GM23338 (cell line): ENCODE measurements at regions not wholly inside any gene's neighbourhood (a gene's known extent, or its start where the extent isn't known, plus 50 kb on each side); places are given as distances from the start of the nearest gene placed in this dataset.

ENCODE experiments used
- CREB1 ChIP-seq: fragments of 250-450 bp; sonication (Bioruptor Pico); IDR thresholded peaks from 2 replicates; pipeline ENCODE4 v1.5.0; 2020; ENCODE audit warnings: low read depth, mild to moderate bottlenecking, moderate library complexity
- CTCF ChIP-seq, 2 experiments: fragments of 200-600 bp in 1 of 2; sonication (generic) in 1 of 2; conservative IDR thresholded peaks; 2 replicates each; pipeline versions ENCODE4 v1.5.1 to v1.6.1; 2016 to 2017; ENCODE audit warnings: antibody characterized with exemption in 2 of 2, low read depth in 2 of 2, mild to moderate bottlenecking in 2 of 2, moderate library complexity in 1 of 2
- ETS1 ChIP-seq: IDR thresholded peaks from 2 replicates; pipeline ENCODE4 v1.6.1; 2016; ENCODE audit warnings: antibody characterized with exemption
- EZH2 ChIP-seq: fragments of 200-600 bp; sonication (generic); IDR thresholded peaks from one replicate; pipeline ENCODE4 v1.8.0; 2017; ENCODE audit warnings: antibody characterized with exemption, mild to moderate bottlenecking, low read depth; ENCODE audit not compliant: unreplicated experiment
- EZH2phosphoT487 ChIP-seq: fragments of 200-600 bp; sonication (generic); IDR thresholded peaks from one replicate; pipeline ENCODE4 v1.8.1; 2018; ENCODE audit warnings: antibody characterized with exemption; ENCODE audit not compliant: unreplicated experiment
- JUNB ChIP-seq: IDR thresholded peaks from one replicate; pipeline ENCODE4 v1.6.1; 2016; ENCODE audit warnings: antibody characterized with exemption; ENCODE audit not compliant: unreplicated experiment
- NANOG ChIP-seq: IDR thresholded peaks from 2 replicates; pipeline ENCODE4 v1.6.1; 2016; ENCODE audit warnings: antibody characterized with exemption, borderline replicate concordance
- POLR2AphosphoS5 ChIP-seq: IDR thresholded peaks from 2 replicates; pipeline ENCODE4 v1.6.1; 2016; ENCODE audit warnings: antibody characterized with exemption, low read depth
- REST ChIP-seq: IDR thresholded peaks from one replicate; pipeline ENCODE4 v1.6.1; 2018; ENCODE audit warnings: antibody characterized with exemption; ENCODE audit not compliant: unreplicated experiment
- STAT1 ChIP-seq: IDR thresholded peaks from one replicate; pipeline ENCODE4 v1.6.1; 2016; ENCODE audit warnings: antibody characterized with exemption; ENCODE audit not compliant: unreplicated experiment
- ZNF114 ChIP-seq: fragments of 250-450 bp; sonication (Bioruptor Pico); IDR thresholded peaks from 2 replicates; pipeline ENCODE4 v1.5.0; 2020; ENCODE audit warnings: mild to moderate bottlenecking, moderate library complexity
- ZNF462 ChIP-seq: fragments of 250-450 bp; sonication (Bioruptor Pico); IDR thresholded peaks from 2 replicates; pipeline ENCODE4 v1.5.0; 2020; ENCODE audit warnings: mild to moderate bottlenecking, moderate library complexity

- TF ChIP-seq POLR2AphosphoS5 (no peak), CTCF (conservative IDR thresholded peaks at IDR 0.05; ENCODE audit: low read depth in 2 of 2) (no peak), EZH2 (no peak), ZNF114 (CRISPR knock-in tag) (no peak), EZH2phosphoT487 (no peak), ETS1 (no peak), CREB1 (CRISPR knock-in tag) (no peak), REST (no peak), JUNB (no peak), STAT1 (no peak), NANOG (no peak), ZNF462 (CRISPR knock-in tag) (no peak)
Measured at GRCh38 chr9:124108216-124108615, 96.6 kb downstream of the LHX2 start.
